GM12874 (cell line): ENCODE measurements at regions not wholly inside any gene's neighbourhood (a gene's known extent, or its start where the extent isn't known, plus 50 kb on each side); places are given as distances from the start of the nearest gene placed in this dataset.

Experiments used
- CTCF ChIP-seq: IDR thresholded peaks from 2 replicates; pipeline ENCODE4 v1.5.1; 2011; ENCODE audit warnings: low read depth, mild to moderate bottlenecking, control low read depth, low read length, moderate library complexity; ENCODE audit not compliant: insufficient read depth

GRCh38 chr12:4005851-4006430, 132.7 kb upstream of the PARP11 start:
- TF ChIP-seq CTCF, result no peak

- TF ChIP-seq CTCF, result no peak
Measured at GRCh38 chr12:4003576-4003975, 130.4 kb upstream of the PARP11 start.

- TF ChIP-seq CTCF, result no peak
Measured at GRCh38 chr12:4002601-4003000, 129.4 kb upstream of the PARP11 start.

- TF ChIP-seq CTCF, result no peak
Measured at GRCh38 chr12:4001841-4002240, 128.6 kb upstream of the PARP11 start.

GRCh38 chr12:4001031-4001430, 127.8 kb upstream of the PARP11 start:
- TF ChIP-seq CTCF, result no peak

- no peak for TF ChIP-seq CTCF
Measured at GRCh38 chr12:3999904-4000303, 126.7 kb upstream of the PARP11 start.

- no peak for TF ChIP-seq CTCF
Measured at GRCh38 chr12:3998968-3999792, 126.0 kb upstream of the PARP11 start.
